Ectodermal cell (in vitro differentiated cells): ENCODE measurements at regions not wholly inside any gene's neighbourhood (a gene's known extent, or its start where the extent isn't known, plus 50 kb on each side); places are given as distances from the start of the nearest gene placed in this dataset.
"Not testable (repeated sequence)": the region's sequence is repeated elsewhere in the genome, so short reads cannot be mapped to it uniquely, and the experiment has no call there.

ENCODE experiments used
- H3K27ac ChIP-seq: 2 replicates; pipeline ENCODE4 v1.7.0; 2013; ENCODE audit warnings: mild to moderate bottlenecking, low read depth, low read length; ENCODE audit not compliant: insufficient read depth, poor library complexity, severe bottlenecking
- H3K27me3 ChIP-seq: 2 replicates; pipeline ENCODE4 v1.7.0; 2013; ENCODE audit warnings: mild to moderate bottlenecking, low read length; ENCODE audit not compliant: insufficient read depth, control insufficient read depth, poor library complexity, severe bottlenecking
- H3K36me3 ChIP-seq: one replicate; pipeline ENCODE4 v1.7.0; 2013; ENCODE audit warnings: low read length; ENCODE audit not compliant: control insufficient read depth, insufficient read depth
- H3K4me1 ChIP-seq: one replicate; pipeline ENCODE4 v1.7.0; 2013; ENCODE audit warnings: low read length; ENCODE audit not compliant: control insufficient read depth, insufficient read depth
- H3K4me3 ChIP-seq: 2 replicates; pipeline ENCODE4 v1.7.0; 2013; ENCODE audit warnings: low read depth, low read length, control low read depth; ENCODE audit not compliant: insufficient read depth
- H3K9me3 ChIP-seq: 2 replicates; pipeline ENCODE4 v1.7.0; 2013; ENCODE audit warnings: mild to moderate bottlenecking, low read length, moderate library complexity; ENCODE audit not compliant: control insufficient read depth
- WGBS, 2 experiments: methylation state at CpG; one replicate each; pipeline ENCODE4 v1.1.7; 2013; ENCODE audit warnings: missing lambda C conversion rate in 2 of 2; 5-methylcytosine and 5-hydroxymethylcytosine counted together

GRCh38 chr7:109460296-109460695, 890.6 kb downstream of the DNAJB9 start:
- Histone ChIP-seq H3K27me3 (no peaks in the 10 kb centered on the region), H3K9me3 (no peaks in the 10 kb centered on the region), H3K27ac (no peak overlapping the region), H3K4me1 (no peaks in the 10 kb centered on the region), H3K36me3 (no peaks in the 10 kb centered on the region), H3K4me3 (no peak overlapping the region)
- WGBS, 2 experiments: 100% methylated on average over 1 of the region's 2 CpGs; no CpG with 5 or more reads in 1 of the 2 experiments

- no peak overlapping the region for H3K27ac ChIP-seq
- no peaks in the 10 kb centered on the region for H3K27me3 ChIP-seq
- no peaks in the 10 kb centered on the region for H3K9me3 ChIP-seq
- H3K4me3 ChIP-seq: no peak overlapping the region
- H3K4me1 ChIP-seq: no peaks in the 10 kb centered on the region
- WGBS, 2 experiments: 87 to 91% methylated on average over 3 of the region's 3 CpGs
- H3K36me3 ChIP-seq: no peaks in the 10 kb centered on the region
These were observed 892.5 kb downstream of the DNAJB9 start for GRCh38 chr7:109462171-109462570.

GRCh38 chr7:109467729-109468128, 898.1 kb downstream of the DNAJB9 start:
- 89 to 96% methylated on average over 2 to 3 of the region's 4 CpGs for WGBS, 2 experiments
- H3K4me1 ChIP-seq, H3K27me3 ChIP-seq, H3K9me3 ChIP-seq, H3K36me3 ChIP-seq, H3K4me3 ChIP-seq, H3K27ac ChIP-seq: not testable (repeated sequence)

GRCh38 chr7:109473172-109473571, 903.5 kb downstream of the DNAJB9 start:
- Histone ChIP-seq H3K4me3 (no peak overlapping the region), H3K27me3 (no peaks in the 10 kb centered on the region), H3K9me3 (no peaks in the 10 kb centered on the region), H3K4me1 (no peaks in the 10 kb centered on the region), H3K27ac (no peak overlapping the region), H3K36me3 (no peaks in the 10 kb centered on the region)
- WGBS, 2 experiments: 90% methylated on average over 1 of the region's 1 CpG; no CpG with 5 or more reads in 1 of the 2 experiments

GRCh38 chr7:109476409-109476808, 906.7 kb downstream of the DNAJB9 start:
- H3K27me3 ChIP-seq: no peaks in the 10 kb centered on the region
- H3K36me3 ChIP-seq: no peaks in the 10 kb centered on the region
- no peak overlapping the region for H3K27ac ChIP-seq
- H3K9me3 ChIP-seq: no peaks in the 10 kb centered on the region
- no peaks in the 10 kb centered on the region for H3K4me1 ChIP-seq
- 87 to 94% methylated on average over 2 of the region's 3 CpGs for WGBS, 2 experiments
- H3K4me3 ChIP-seq: no peak overlapping the region

- Histone ChIP-seq H3K9me3 (no peaks in the 10 kb centered on the region), H3K36me3 (no peaks in the 10 kb centered on the region), H3K4me1 (no peaks in the 10 kb centered on the region), H3K27ac (no peak overlapping the region), H3K27me3 (no peaks in the 10 kb centered on the region), H3K4me3 (no peak overlapping the region)
- 80 to 96% methylated on average over 1 of the region's 2 CpGs for WGBS, 2 experiments
These were observed 909.7 kb downstream of the DNAJB9 start for GRCh38 chr7:109479388-109479787.

- not testable (repeated sequence) for H3K9me3 ChIP-seq, H3K4me1 ChIP-seq, H3K27ac ChIP-seq, H3K27me3 ChIP-seq, H3K4me3 ChIP-seq, H3K36me3 ChIP-seq
- WGBS, 2 experiments: 100% methylated on average over 1 of the region's 1 CpG
These were observed 920.9 kb downstream of the DNAJB9 start for GRCh38 chr7:109490607-109491006.

GRCh38 chr7:109497053-109497452, 927.4 kb downstream of the DNAJB9 start:
- no peaks in the 10 kb centered on the region for H3K9me3 ChIP-seq
- no peak overlapping the region for H3K4me3 ChIP-seq
- H3K36me3 ChIP-seq: no peaks in the 10 kb centered on the region
- H3K4me1 ChIP-seq: no peaks in the 10 kb centered on the region
- WGBS, 2 experiments: 92 to 93% methylated on average over 4 to 5 of the region's 5 CpGs
- no peak overlapping the region for H3K27ac ChIP-seq
- H3K27me3 ChIP-seq: no peaks in the 10 kb centered on the region

- Histone ChIP-seq H3K27me3 (no peaks in the 10 kb centered on the region), H3K4me3 (no peak overlapping the region), H3K27ac (no peak overlapping the region), H3K9me3 (no peaks in the 10 kb centered on the region), H3K4me1 (no peaks in the 10 kb centered on the region), H3K36me3 (no peaks in the 10 kb centered on the region)
- 92% methylated on average over 1 of the region's 2 CpGs; no CpG with 5 or more reads in 1 of the 2 experiments for WGBS, 2 experiments
These were observed 928.5 kb downstream of the DNAJB9 start for GRCh38 chr7:109498131-109498530.

GRCh38 chr7:109503421-109503820, 933.7 kb downstream of the DNAJB9 start:
- Histone ChIP-seq H3K27ac (no peak overlapping the region), H3K4me1 (no peaks in the 10 kb centered on the region), H3K36me3 (no peaks in the 10 kb centered on the region), H3K27me3 (no peaks in the 10 kb centered on the region), H3K9me3 (no peaks in the 10 kb centered on the region), H3K4me3 (no peak overlapping the region)
- WGBS, 2 experiments: 95 to 100% methylated on average over 1 to 2 of the region's 2 CpGs

- Histone ChIP-seq H3K9me3 (no peaks in the 10 kb centered on the region), H3K27ac (no peak overlapping the region), H3K36me3 (no peaks in the 10 kb centered on the region), H3K4me3 (no peak overlapping the region), H3K27me3 (no peaks in the 10 kb centered on the region), H3K4me1 (no peaks in the 10 kb centered on the region)
- WGBS, 2 experiments: 90 to 94% methylated on average over 3 to 4 of the region's 4 CpGs
These were observed 952.9 kb downstream of the DNAJB9 start for GRCh38 chr7:109522585-109522984.
